Neural progenitor cell (in vitro differentiated cells): ENCODE measurements at regions not wholly inside any gene's neighbourhood (a gene's known extent, or its start where the extent isn't known, plus 50 kb on each side); places are given as distances from the start of the nearest gene placed in this dataset.

Experiments
- DNase-seq: peaks from one replicate; pipeline ENCODE4 v3.0.0-alpha.2; 2016; ENCODE audit warnings: low spot score
- H2AFZ ChIP-seq: fragments of 200-600 bp; sonication (generic); replicated peaks from 2 replicates; pipeline ENCODE4 v1.6.1; 2016; ENCODE audit warnings: antibody characterized with exemption
- H3F3A ChIP-seq: fragments of 200-600 bp; sonication (generic); 2 replicates; pipeline ENCODE4 v1.6.1; 2016; ENCODE audit warnings: antibody characterized with exemption, low read depth
- H3K27ac ChIP-seq: fragments of 200-600 bp; sonication (generic); 2 replicates; pipeline ENCODE4 v1.5.1; 2016; ENCODE audit warnings: mild to moderate bottlenecking
- H3K27me3 ChIP-seq: fragments of 200-600 bp; sonication (generic); 2 replicates; pipeline ENCODE4 v1.6.1; 2016; ENCODE audit warnings: mild to moderate bottlenecking, moderate library complexity
- H3K36me3 ChIP-seq: fragments of 200-600 bp; sonication (generic); 2 replicates; pipeline ENCODE4 v1.5.1; 2016
- H3K4me1 ChIP-seq: fragments of 200-600 bp; sonication (generic); 2 replicates; pipeline ENCODE4 v1.6.1; 2016; ENCODE audit warnings: mixed run types
- H3K4me2 ChIP-seq: fragments of 200-600 bp; sonication (generic); 2 replicates; pipeline ENCODE4 v1.6.1; 2016
- H3K4me3 ChIP-seq: fragments of 200-600 bp; sonication (generic); 2 replicates; pipeline ENCODE4 v1.5.1; 2016
- H3K79me2 ChIP-seq: fragments of 200-600 bp; sonication (generic); 2 replicates; pipeline ENCODE4 v1.6.1; 2016; ENCODE audit warnings: low read depth
- H3K9ac ChIP-seq: fragments of 200-600 bp; sonication (generic); 2 replicates; pipeline ENCODE4 v1.6.1; 2016
- H3K9me3 ChIP-seq: fragments of 200-600 bp; sonication (generic); 2 replicates; pipeline ENCODE4 v1.5.1; 2016; ENCODE audit warnings: low read depth
- H4K20me1 ChIP-seq: fragments of 200-600 bp; sonication (generic); 2 replicates; pipeline ENCODE4 v1.6.1; 2016; ENCODE audit warnings: low read depth
- H3K27ac Mint-ChIP-seq: 3 replicates; pipeline ENCODE4 v1.8.0; 2021; ENCODE audit warnings: mixed read lengths
- H3K27me3 Mint-ChIP-seq: 2 replicates; pipeline ENCODE4 v1.8.0; 2022; ENCODE audit warnings: low read depth, mild to moderate bottlenecking, inconsistent platforms, moderate library complexity, mixed read lengths; ENCODE audit not compliant: insufficient read depth
- H3K36me3 Mint-ChIP-seq: 3 replicates; pipeline ENCODE4 v1.8.0; 2021; ENCODE audit warnings: mixed read lengths
- H3K4me1 Mint-ChIP-seq: 3 replicates; pipeline ENCODE4 v1.8.0; 2021; ENCODE audit warnings: mixed read lengths
- H3K4me3 Mint-ChIP-seq: 3 replicates; pipeline ENCODE4 v1.8.0; 2021; ENCODE audit warnings: mild to moderate bottlenecking, moderate library complexity, mixed read lengths
- H3K9me3 Mint-ChIP-seq: 3 replicates; pipeline ENCODE4 v1.8.0; 2020; ENCODE audit warnings: mixed read lengths
- CTCF ChIP-seq: fragments of 200-600 bp; sonication (generic); IDR thresholded peaks from 2 replicates; pipeline ENCODE4 v1.5.1; 2017; ENCODE audit warnings: antibody characterized with exemption, mild to moderate bottlenecking
- EZH2 ChIP-seq: fragments of 200-600 bp; sonication (generic); IDR thresholded peaks from 2 replicates; pipeline ENCODE4 v1.6.1; 2017; ENCODE audit warnings: antibody characterized with exemption, mild to moderate bottlenecking, moderate library complexity
- EZH2phosphoT487 ChIP-seq: fragments of 200-600 bp; sonication (generic); IDR thresholded peaks from 2 replicates; pipeline ENCODE4 v1.6.1; 2017; ENCODE audit warnings: antibody characterized with exemption

- H3K9me3 Mint-ChIP-seq: no peaks in the 10 kb centered on the region
- Histone ChIP-seq H3K27ac (no peak overlapping the region), H4K20me1 (no peaks in the 10 kb centered on the region), H3K79me2 (no peaks in the 10 kb centered on the region), H3K27me3 (no peaks in the 10 kb centered on the region), H3K4me3 (no peak overlapping the region), H3K9me3 (no peaks in the 10 kb centered on the region), H3K4me1 (no peaks in the 10 kb centered on the region), H3K4me2 (no peak overlapping the region), H2AFZ (no peak overlapping the region), H3K36me3 (no peaks in the 10 kb centered on the region), H3K9ac (no peak overlapping the region), H3F3A (no peaks in the 10 kb centered on the region)
- H3K4me1 Mint-ChIP-seq: peaks cover 23% of the 10 kb centered on the region
- DNase-seq: no peak
- H3K4me3 Mint-ChIP-seq: no peak overlapping the region
- H3K36me3 Mint-ChIP-seq: no peaks in the 10 kb centered on the region
- TF ChIP-seq EZH2phosphoT487 (no peak), CTCF (no peak), EZH2 (no peak)
- H3K27ac Mint-ChIP-seq: no peak overlapping the region
- no peaks in the 10 kb centered on the region for H3K27me3 Mint-ChIP-seq
Measured at GRCh38 chr7:81300753-81301152, 381.9 kb upstream of the SEMA3C start.

GRCh38 chr7:81299711-81300110 lies 380.9 kb upstream of the SEMA3C start:
- Mint-ChIP-seq H3K4me1 (peaks cover 23% of the 10 kb centered on the region), H3K36me3 (no peaks in the 10 kb centered on the region), H3K27me3 (no peaks in the 10 kb centered on the region), H3K27ac (no peak overlapping the region), H3K9me3 (no peaks in the 10 kb centered on the region), H3K4me3 (no peak overlapping the region)
- H3K4me2 ChIP-seq: no peak overlapping the region
- no peak overlapping the region for H3K27ac ChIP-seq
- no peak overlapping the region for H3K4me3 ChIP-seq
- DNase-seq: no peak
- TF ChIP-seq EZH2 (no peak), EZH2phosphoT487 (no peak), CTCF (no peak)
- no peaks in the 10 kb centered on the region for H3K9me3 ChIP-seq
- H3F3A ChIP-seq: no peaks in the 10 kb centered on the region
- no peaks in the 10 kb centered on the region for H3K36me3 ChIP-seq
- H3K4me1 ChIP-seq: no peaks in the 10 kb centered on the region
- H2AFZ ChIP-seq: no peak overlapping the region
- H3K27me3 ChIP-seq: no peaks in the 10 kb centered on the region
- H4K20me1 ChIP-seq: no peaks in the 10 kb centered on the region
- no peaks in the 10 kb centered on the region for H3K79me2 ChIP-seq
- no peak overlapping the region for H3K9ac ChIP-seq

DNA sequence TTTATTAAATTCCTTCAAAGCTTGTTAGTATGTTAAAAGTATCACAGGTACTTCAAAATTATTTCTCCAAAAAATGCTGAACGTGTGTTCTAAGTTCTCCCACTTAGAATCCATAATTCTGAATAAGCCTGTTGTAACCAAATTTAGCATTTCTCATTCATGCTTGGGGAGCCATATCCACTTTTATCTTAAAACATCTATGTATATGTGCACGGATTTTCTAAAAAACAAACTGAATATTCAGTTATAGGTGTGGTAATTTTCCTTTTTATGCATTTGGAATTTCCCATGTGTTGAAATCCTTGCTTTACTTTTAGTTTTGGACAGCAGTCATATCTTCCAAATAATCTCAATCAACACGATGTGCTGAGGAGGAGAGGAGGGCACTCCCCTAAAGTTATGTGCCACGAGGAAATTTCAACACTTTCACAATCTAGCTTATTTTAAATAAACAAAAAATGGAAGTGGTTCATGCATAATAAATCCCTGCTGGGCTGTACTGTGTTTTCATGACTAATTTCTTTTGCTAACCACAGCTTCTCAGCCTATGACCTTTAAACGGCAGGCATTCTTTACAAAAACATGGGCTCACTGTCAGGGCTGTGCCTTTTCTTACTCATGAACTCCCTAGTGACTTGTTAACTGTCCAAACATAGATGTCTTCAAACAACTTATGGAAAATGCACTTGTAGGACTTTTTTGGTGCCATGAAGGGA lies 380.3 kb upstream of the SEMA3C start:
- Histone ChIP-seq H3F3A (no peaks in the 10 kb centered on the region), H3K27me3 (no peaks in the 10 kb centered on the region), H4K20me1 (no peaks in the 10 kb centered on the region), H3K4me2 (no peak overlapping the region), H3K9me3 (no peaks in the 10 kb centered on the region), H3K27ac (no peak overlapping the region), H2AFZ (no peak overlapping the region), H3K79me2 (no peaks in the 10 kb centered on the region), H3K4me1 (no peaks in the 10 kb centered on the region), H3K9ac (no peak overlapping the region), H3K4me3 (no peak overlapping the region), H3K36me3 (no peaks in the 10 kb centered on the region)
- Mint-ChIP-seq H3K36me3 (no peaks in the 10 kb centered on the region), H3K27ac (no peak overlapping the region), H3K4me3 (no peak overlapping the region), H3K9me3 (no peaks in the 10 kb centered on the region), H3K27me3 (no peaks in the 10 kb centered on the region), H3K4me1 (peaks cover 23% of the 10 kb centered on the region)
- no peak for DNase-seq
- TF ChIP-seq EZH2phosphoT487 (no peak), CTCF (no peak), EZH2 (no peak)
